Esophagus muscularis mucosa (tissue), 4 donors: ENCODE measurements at regions not wholly inside any gene's neighbourhood (a gene's known extent, or its start where the extent isn't known, plus 50 kb on each side); places are given as distances from the start of the nearest gene placed in this dataset.

Source experiments
- CTCF ChIP-seq, 3 experiments: fragments of 200-600 bp in 2 of 3; fragments of 450-650 bp in 1 of 3; sonication (generic) in 2 of 3; IDR thresholded peaks; one replicate each; pipeline ENCODE4 v1.5.1; 2017 to 2019; ENCODE audit warnings: antibody characterized with exemption in 3 of 3, mild to moderate bottlenecking in 2 of 3, moderate library complexity in 1 of 3
- EP300 ChIP-seq: sonication (generic); formaldehyde crosslinking; IDR thresholded peaks from one replicate; pipeline ENCODE4 v1.6.1; 2017; ENCODE audit warnings: antibody characterized with exemption
- POLR2A ChIP-seq: fragments of 450-650 bp; IDR thresholded peaks from one replicate; pipeline ENCODE4 v1.6.1; 2017; ENCODE audit warnings: antibody characterized with exemption, moderate library complexity, mild to moderate bottlenecking, low read depth
- POLR2AphosphoS5 ChIP-seq, 2 donors: sonication (generic); formaldehyde crosslinking; IDR thresholded peaks; one replicate each; pipeline ENCODE4 v1.6.1; 2017; ENCODE audit warnings: antibody characterized with exemption in 2 of 2

DNA sequence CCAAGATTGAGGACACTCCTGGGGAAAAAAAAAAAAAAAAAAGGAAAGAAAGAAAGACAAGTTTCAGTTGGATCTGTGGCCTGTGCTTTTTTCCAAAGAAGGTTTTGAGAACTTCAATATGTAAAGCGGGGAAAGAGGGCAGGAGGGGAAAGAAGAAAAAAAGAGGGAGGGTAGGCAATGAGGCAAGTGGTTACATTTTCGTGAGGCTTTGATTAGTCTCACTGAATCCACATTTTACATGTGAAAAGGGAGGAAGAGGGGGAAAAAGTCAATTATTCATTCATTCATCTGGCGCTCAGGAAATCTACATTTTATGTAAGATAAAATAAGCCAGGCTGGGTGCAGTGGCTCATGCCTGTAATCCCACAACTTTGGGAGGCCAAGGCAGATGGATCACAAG lies 315.2 kb upstream of the PAPPA start:
- no peak for TF ChIP-seq CTCF (IDR thresholded peaks at IDR 0.05)
- TF ChIP-seq POLR2A = no peak
- no peak for TF ChIP-seq EP300
- TF ChIP-seq POLR2AphosphoS5 (IDR thresholded peaks at IDR 0.05) = no peak
